Peyer's patch (tissue), 4 donors: ENCODE measurements at regions not wholly inside any gene's neighbourhood (a gene's known extent, or its start where the extent isn't known, plus 50 kb on each side); places are given as distances from the start of the nearest gene placed in this dataset.

ENCODE experiments used
- CTCF ChIP-seq, 6 experiments: fragments of 450-650 bp in 4 of 6; fragments of 200-600 bp in 2 of 6; sonication (generic) in 1 of 6; IDR thresholded peaks; one replicate each; pipeline ENCODE4 v1.5.1; 2017 to 2019; ENCODE audit warnings: antibody characterized with exemption in 6 of 6, mild to moderate bottlenecking in 3 of 6, moderate library complexity in 1 of 6
- POLR2A ChIP-seq, 2 donors: fragments of 450-650 bp; IDR thresholded peaks; one replicate each; pipeline ENCODE4 v1.5.1; 2017; ENCODE audit warnings: antibody characterized with exemption in 2 of 2, mild to moderate bottlenecking in 2 of 2, moderate library complexity in 2 of 2

GRCh38 chr11:43573233-43573632, 107.3 kb upstream of the HSD17B12 start:
- no peak for TF ChIP-seq POLR2A (IDR thresholded peaks at IDR 0.05)
- TF ChIP-seq CTCF (IDR thresholded peaks at IDR 0.05): peak in 3 of 6 experiments; percentile 17 to 44 (median 28)
